ENCODE measurements at regions not wholly inside any gene's neighbourhood (a gene's known extent, or its start where the extent isn't known, plus 50 kb on each side); places are given as distances from the start of the nearest gene placed in this dataset.

DNA sequence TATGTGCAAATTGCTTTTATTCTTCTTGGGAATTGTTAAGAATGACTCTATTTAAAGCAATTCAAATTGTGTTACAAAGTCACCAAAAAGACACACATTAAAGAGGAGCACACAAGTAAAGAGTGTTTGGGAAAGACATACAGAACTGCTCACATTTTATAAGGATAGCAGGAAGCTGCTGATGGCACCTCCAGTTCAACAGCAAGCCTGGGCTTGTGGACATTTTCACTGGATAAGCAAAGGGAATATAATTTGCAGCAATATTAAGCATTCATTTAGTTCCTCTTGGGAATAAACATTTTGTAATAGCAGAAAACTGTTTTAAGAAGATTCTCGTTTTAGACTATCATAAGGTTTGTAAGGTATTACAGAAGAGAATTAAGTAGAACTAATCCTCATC is 1271.9 kb downstream of the ZPLD1 start (continued):
- TF ChIP-seq IKZF1 (conservative IDR thresholded peaks at IDR 0.05) (no peak), EED (IDR thresholded peaks at IDR 0.05; ENCODE audit: low read depth) (no peak), NR2C2 (IDR thresholded peaks at IDR 0.05; ENCODE audit: borderline replicate concordance, control insufficient read depth, insufficient read length, low read depth) (no peak), MLLT1 (IDR thresholded peaks at IDR 0.05) (no peak)

- FAIRE-seq, result no peak
- TF ChIP-seq CHD1 (IDR thresholded peaks at IDR 0.05; ENCODE audit: low read depth, low read length) (no peak), IRF4 (IDR thresholded peaks at IDR 0.05; ENCODE audit: low read depth, low read length) (no peak), NFIC (IDR thresholded peaks at IDR 0.05; ENCODE audit: low read depth, low read length) (no peak), NFYB (IDR thresholded peaks at IDR 0.05; ENCODE audit: insufficient read depth, low read depth, low read length) (no peak), CHD2 (IDR thresholded peaks at IDR 0.05; ENCODE audit: borderline replicate concordance, low read depth, low read length) (no peak), CBX5 (IDR thresholded peaks at IDR 0.05; ENCODE audit: low read depth) (no peak)
- TF ChIP-seq, protein P1, sequence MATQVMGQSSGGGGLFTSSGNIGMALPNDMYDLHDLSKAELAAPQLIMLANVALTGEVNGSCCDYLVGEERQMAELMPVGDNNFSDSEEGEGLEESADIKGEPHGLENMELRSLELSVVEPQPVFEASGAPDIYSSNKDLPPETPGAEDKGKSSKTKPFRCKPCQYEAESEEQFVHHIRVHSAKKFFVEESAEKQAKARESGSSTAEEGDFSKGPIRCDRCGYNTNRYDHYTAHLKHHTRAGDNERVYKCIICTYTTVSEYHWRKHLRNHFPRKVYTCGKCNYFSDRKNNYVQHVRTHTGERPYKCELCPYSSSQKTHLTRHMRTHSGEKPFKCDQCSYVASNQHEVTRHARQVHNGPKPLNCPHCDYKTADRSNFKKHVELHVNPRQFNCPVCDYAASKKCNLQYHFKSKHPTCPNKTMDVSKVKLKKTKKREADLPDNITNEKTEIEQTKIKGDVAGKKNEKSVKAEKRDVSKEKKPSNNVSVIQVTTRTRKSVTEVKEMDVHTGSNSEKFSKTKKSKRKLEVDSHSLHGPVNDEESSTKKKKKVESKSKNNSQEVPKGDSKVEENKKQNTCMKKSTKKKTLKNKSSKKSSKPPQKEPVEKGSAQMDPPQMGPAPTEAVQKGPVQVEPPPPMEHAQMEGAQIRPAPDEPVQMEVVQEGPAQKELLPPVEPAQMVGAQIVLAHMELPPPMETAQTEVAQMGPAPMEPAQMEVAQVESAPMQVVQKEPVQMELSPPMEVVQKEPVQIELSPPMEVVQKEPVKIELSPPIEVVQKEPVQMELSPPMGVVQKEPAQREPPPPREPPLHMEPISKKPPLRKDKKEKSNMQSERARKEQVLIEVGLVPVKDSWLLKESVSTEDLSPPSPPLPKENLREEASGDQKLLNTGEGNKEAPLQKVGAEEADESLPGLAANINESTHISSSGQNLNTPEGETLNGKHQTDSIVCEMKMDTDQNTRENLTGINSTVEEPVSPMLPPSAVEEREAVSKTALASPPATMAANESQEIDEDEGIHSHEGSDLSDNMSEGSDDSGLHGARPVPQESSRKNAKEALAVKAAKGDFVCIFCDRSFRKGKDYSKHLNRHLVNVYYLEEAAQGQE (IDR thresholded peaks at IDR 0.05; ENCODE audit: low read depth, low read length), result no peak
- TF ChIP-seq, protein P2, sequence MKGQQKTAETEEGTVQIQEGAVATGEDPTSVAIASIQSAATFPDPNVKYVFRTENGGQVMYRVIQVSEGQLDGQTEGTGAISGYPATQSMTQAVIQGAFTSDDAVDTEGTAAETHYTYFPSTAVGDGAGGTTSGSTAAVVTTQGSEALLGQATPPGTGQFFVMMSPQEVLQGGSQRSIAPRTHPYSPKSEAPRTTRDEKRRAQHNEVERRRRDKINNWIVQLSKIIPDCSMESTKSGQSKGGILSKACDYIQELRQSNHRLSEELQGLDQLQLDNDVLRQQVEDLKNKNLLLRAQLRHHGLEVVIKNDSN (IDR thresholded peaks at IDR 0.05; ENCODE audit: borderline replicate concordance, extremely low read length, insufficient read depth, low read depth, low read length), result no peak
- TF ChIP-seq, protein P3, sequence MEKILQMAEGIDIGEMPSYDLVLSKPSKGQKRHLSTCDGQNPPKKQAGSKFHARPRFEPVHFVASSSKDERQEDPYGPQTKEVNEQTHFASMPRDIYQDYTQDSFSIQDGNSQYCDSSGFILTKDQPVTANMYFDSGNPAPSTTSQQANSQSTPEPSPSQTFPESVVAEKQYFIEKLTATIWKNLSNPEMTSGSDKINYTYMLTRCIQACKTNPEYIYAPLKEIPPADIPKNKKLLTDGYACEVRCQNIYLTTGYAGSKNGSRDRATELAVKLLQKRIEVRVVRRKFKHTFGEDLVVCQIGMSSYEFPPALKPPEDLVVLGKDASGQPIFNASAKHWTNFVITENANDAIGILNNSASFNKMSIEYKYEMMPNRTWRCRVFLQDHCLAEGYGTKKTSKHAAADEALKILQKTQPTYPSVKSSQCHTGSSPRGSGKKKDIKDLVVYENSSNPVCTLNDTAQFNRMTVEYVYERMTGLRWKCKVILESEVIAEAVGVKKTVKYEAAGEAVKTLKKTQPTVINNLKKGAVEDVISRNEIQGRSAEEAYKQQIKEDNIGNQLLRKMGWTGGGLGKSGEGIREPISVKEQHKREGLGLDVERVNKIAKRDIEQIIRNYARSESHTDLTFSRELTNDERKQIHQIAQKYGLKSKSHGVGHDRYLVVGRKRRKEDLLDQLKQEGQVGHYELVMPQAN (conservative IDR thresholded peaks at IDR 0.05), result no peak
- TF ChIP-seq, protein P4, sequence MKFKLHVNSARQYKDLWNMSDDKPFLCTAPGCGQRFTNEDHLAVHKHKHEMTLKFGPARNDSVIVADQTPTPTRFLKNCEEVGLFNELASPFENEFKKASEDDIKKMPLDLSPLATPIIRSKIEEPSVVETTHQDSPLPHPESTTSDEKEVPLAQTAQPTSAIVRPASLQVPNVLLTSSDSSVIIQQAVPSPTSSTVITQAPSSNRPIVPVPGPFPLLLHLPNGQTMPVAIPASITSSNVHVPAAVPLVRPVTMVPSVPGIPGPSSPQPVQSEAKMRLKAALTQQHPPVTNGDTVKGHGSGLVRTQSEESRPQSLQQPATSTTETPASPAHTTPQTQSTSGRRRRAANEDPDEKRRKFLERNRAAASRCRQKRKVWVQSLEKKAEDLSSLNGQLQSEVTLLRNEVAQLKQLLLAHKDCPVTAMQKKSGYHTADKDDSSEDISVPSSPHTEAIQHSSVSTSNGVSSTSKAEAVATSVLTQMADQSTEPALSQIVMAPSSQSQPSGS (IDR thresholded peaks at IDR 0.05; ENCODE audit: low read length), result no peak
Observed at GRCh38 chr3:103711670-103712069, 1276.9 kb downstream of the ZPLD1 start.

More at GRCh38 chr3:103711670-103712069, 1276.9 kb downstream of the ZPLD1 start:
- ATAC-seq (no peak), DNase-seq (ENCODE audit: low read depth, low spot score) (no peak)
- no peak overlapping the region for H3K4me2 ChIP-seq (ENCODE audit: control insufficient read depth, insufficient read depth)
- H3K79me2 ChIP-seq (ENCODE audit: control insufficient read depth, insufficient read depth, low read length), result no peaks in the 10 kb centered on the region
- no peaks in the 10 kb centered on the region for H3K4me1 ChIP-seq (ENCODE audit: control insufficient read depth, insufficient read depth, low read length)
- no peaks in the 10 kb centered on the region for H4K20me1 ChIP-seq (ENCODE audit: control insufficient read depth, insufficient read depth)
- 46% methylated on average over 5 of the region's 5 CpGs for WGBS (ENCODE audit: insufficient coverage, insufficient replicate concordance, low lambda C conversion rate, missing lambda C conversion rate)
- intact Hi-C loops (cut with micrococcal nuclease; ENCODE audit: unreplicated experiment) (no loop called here), in situ Hi-C loops (cut with MboI) (no loop called here)
- H3K36me3 ChIP-seq (ENCODE audit: control insufficient read depth in 2 of 2, insufficient read depth in 2 of 2, low read length in 1 of 2), result no peaks in the 10 kb centered on the region
- no peak overlapping the region for H2AFZ ChIP-seq (ENCODE audit: control insufficient read depth, low read depth, low read length)
- ChIA-PET CTCF (no interaction called here), SMC1A (ENCODE audit: uncharacterized antibody, unreplicated experiment) (interaction anchor here (0.5 kb wide), 1 partner anchor 1994 kb away, joined by 3 read pairs; no protein-coding TSS in a partner anchor), RAD21 (ENCODE audit: unreplicated experiment) (no interaction called here), POLR2A (no interaction called here)
- BruUV-seq (replicated peaks), result no TSS peak
- no peak overlapping the region for H3K4me3 ChIP-seq
- no peaks in the 10 kb centered on the region for H3K27me3 ChIP-seq (replicated peaks in 1 of 2; ENCODE audit: control insufficient read depth in 2 of 2, insufficient read depth in 2 of 2, low read length in 1 of 2)
- no peak overlapping the region for H3K9ac ChIP-seq (ENCODE audit: control insufficient read depth, insufficient read depth, low read length)
- no peaks in the 10 kb centered on the region for H3K9me3 ChIP-seq (replicated peaks; ENCODE audit: control insufficient read depth, insufficient read depth, low read length)
- no peak overlapping the region for H3K27ac ChIP-seq (ENCODE audit: control insufficient read depth, insufficient read depth)
